ENCODE measurements at regions not wholly inside any gene's neighbourhood (a gene's known extent, or its start where the extent isn't known, plus 50 kb on each side); places are given as distances from the start of the nearest gene placed in this dataset.
"Not testable (repeated sequence)": the region's sequence is repeated elsewhere in the genome, so short reads cannot be mapped to it uniquely, and the experiment has no call there.

DNA sequence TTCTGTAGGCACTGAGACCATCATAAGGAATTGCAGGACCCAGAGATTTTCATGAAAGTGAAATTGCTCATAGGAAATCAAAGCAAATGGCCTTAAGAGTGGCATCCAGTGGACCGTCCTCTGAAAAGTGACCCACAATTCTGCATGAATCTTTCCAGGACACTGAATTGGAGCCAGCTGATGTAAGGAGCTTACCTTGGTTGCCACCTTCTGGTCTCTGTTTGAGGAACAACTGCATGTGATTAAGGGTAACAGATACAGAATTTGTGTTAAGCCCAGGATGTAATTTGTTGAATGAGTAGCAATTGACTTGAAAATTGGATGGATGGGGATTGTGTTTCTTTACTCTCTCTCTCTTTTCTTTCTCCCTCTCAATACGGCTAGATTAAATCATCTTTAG lies 49.9 kb upstream of the GAS1 start:
- DNase-seq (ENCODE audit: low read depth) = no peak

GRCh38 chr9:86997951-86998350 lies 50.6 kb upstream of the GAS1 start:
- no peak for DNase-seq (ENCODE audit: low read depth)

- no peak for DNase-seq (ENCODE audit: low read depth)
Observed at GRCh38 chr9:87002517-87002916, 55.2 kb upstream of the GAS1 start.

- DNase-seq (ENCODE audit: low read depth) = no peak
Observed at GRCh38 chr9:87004016-87004415, 56.7 kb upstream of the GAS1 start.

DNA sequence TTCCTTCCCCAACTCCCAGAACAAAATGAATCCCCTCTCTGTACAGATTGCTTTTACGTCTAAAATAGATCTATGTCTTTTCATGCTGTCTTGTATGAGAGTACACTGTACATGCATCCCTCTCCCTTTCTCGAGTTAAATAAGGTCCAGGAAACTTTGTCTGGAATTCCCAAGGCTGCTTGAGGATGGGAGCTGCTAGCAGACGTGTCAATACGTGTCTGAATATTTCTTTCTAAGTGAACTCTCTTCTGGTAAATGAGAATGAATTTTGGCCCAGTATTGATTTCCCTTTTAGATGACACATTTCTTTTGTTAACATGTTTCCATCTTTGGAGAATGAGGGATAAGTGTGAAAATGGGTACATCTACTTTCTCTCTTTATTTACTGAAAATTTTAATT lies 59.6 kb upstream of the GAS1 start:
- no peak for DNase-seq (ENCODE audit: low read depth)

- DNase-seq (ENCODE audit: low read depth) = no peak
Observed at GRCh38 chr9:87007711-87008366, 60.5 kb upstream of the GAS1 start.

- no peak for DNase-seq (ENCODE audit: low read depth)
Observed at GRCh38 chr9:87008667-87009066, 61.4 kb upstream of the GAS1 start.

DNA sequence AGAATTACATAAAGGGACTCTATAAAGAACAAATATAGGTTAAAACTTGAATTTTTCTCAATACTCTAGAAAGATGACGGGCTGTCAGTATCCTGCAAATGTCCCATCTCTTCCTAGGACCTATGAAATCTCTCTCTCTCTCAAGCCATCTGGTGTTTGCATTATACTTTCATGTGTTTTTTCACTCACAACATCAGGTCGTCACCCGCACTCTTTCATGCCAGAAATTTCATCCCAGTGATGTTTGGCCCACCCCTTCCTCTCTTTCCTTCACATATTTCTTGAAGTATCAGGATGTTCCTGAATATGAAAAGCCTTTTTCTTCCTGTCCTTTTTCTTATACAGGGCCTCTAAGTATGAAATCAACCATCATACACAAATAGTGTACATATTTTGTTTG lies 63.3 kb upstream of the GAS1 start:
- DNase-seq (ENCODE audit: low read depth) = no peak

DNA sequence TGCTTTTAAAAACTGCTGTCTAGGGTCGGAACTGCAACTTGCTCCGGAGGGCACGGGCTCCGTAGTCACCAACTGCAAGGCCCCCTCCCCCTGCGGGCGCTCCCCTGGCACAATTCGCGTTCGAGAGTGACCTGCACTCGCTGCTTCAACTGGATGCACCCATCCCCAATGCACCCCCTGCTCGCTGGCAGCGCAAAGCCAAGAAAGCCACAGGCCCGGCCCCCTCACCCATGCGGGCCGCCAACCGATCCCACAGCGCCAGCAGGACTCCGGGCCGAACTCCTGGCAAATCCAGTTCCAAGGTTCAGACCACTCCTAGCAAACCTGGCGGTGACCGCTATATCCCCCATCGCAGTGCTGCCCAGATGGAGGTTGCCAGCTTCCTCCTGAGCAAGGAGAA lies 64.2 kb upstream of the GAS1 start:
- no peak for DNase-seq (ENCODE audit: low read depth)

DNA sequence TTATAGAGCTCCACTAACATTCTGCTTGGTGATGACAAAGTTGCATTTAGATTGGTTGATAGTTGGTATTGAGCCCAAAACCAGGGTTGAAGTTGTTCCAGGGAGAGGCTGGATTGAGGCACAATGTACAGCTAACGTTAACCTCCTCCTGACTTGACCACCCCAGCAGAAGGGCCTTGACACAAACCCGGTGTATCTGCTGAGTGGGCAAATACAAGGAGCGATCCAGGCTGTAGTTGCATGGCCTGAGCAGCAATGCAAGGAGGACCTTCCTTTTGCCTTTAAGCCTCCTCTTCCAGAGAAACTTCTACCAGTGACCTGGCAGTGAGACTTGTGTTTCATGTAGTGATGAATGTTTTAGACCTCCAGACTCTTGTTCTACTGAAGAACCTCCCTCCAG lies 66.2 kb upstream of the GAS1 start:
- DNase-seq (ENCODE audit: low read depth) = no peak

DNA sequence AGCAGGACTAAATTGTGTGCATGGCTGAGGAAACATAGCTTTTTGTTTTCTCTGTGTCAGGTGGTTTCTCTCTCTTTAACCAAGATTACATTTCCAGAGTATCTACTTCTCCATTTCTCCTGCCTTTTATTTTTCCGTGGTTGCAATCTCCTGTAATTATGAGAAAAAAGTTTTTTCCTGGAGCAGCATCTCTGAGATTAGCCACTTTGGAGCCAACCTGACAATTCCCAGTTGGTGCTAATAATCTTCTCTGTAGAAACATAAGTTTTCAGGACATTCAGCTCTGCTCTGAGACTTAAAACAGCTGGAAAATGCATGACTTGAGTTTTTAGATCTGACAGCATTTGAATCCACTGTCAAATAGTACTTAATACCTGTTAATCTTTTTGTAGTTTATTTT lies 67.1 kb upstream of the GAS1 start:
- DNase-seq (ENCODE audit: low read depth) = no peak

DNA sequence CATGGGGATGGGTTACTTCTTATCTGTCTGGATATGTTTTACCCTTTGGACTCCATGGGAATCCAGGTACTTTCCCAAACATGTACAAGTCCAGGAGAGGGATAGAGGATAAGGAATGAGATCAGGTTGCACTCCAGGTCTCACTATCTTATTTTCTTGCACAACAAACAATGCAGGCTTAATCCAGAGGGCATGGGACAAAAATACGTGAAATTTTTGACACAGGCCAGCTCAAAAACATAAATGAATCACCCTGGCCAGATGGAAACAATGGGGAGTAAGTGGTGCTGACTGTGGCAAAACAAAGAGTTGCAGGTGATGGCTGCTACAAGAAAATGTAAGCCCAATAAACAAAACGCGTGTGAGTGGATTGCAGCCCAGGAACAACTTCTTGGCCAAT lies 69.4 kb upstream of the GAS1 start:
- DNase-seq (ENCODE audit: low read depth) = no peak

DNA sequence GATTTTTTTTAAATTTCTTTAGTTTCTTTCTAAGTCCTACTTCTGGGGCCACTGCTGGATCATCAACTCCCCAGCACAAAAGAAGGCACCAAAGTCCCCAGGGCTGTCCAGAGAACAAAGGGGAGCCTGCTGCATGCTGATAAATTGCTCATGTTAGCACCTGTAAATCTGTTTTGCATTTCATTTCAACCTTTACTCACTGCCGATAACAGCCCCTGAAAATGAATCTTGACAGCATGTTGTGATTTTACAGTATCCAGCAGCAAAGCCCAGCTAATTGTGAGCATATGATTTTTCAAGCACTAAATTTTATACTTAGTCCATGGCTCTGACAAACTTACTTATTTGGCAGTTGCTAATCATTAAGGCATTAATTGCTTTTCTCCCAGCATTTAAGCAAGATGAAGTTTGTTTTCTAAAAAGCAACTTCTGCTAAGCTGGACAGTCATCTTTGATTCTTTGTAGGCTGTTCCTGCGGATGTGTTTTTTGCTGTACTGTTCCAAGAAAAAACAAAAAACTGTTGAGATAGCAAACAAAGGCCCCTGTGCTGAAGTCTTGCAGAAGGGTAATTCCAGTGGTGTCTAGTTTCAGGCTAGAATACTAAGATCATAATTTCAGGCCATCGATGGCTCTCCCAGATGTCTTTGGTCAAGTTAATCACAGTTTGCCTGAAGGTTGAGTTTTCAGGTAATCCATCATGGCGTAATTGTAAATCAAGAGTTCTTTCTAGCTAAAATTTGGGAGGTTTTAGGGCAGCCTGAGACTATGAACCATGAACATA lies 73.1 kb upstream of the GAS1 start:
- no peak for DNase-seq (ENCODE audit: low read depth)

GRCh38 chr9:87022178-87022577 lies 74.9 kb upstream of the GAS1 start:
- no peak for DNase-seq (ENCODE audit: low read depth)

GRCh38 chr9:87026204-87026603 lies 78.9 kb upstream of the GAS1 start:
- no peak for DNase-seq (ENCODE audit: low read depth)

- not testable (repeated sequence) for DNase-seq (ENCODE audit: low read depth)
Observed at GRCh38 chr9:87028836-87029235, 81.5 kb upstream of the GAS1 start.

DNA sequence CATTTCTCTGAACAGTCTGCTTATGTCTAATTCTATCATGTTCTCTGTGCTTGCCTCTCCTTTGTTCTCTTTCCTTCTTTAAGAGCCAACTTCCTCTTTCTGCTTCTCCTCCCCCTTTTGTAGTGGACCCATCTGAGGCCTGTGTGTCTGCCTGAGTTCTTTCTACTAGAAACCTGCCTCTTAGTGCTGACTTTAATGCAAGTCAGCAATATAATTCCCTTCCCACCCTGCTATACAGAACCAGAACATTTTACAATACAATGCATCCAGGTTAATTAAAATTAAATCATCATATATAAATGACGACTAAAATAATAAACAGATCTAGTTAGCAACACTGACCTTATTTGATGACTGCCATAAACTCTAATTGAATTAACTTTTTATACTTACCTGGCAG lies 82.6 kb upstream of the GAS1 start:
- DNase-seq (ENCODE audit: low read depth) = no peak

GRCh38 chr9:87034841-87035240 lies 87.5 kb upstream of the GAS1 start:
- DNase-seq (ENCODE audit: low read depth) = no peak

GRCh38 chr9:87035879-87036278 lies 88.6 kb upstream of the GAS1 start:
- no peak for DNase-seq (ENCODE audit: low read depth)

GRCh38 chr9:87036506-87036905 lies 89.2 kb upstream of the GAS1 start:
- DNase-seq (ENCODE audit: low read depth) = no peak

DNA sequence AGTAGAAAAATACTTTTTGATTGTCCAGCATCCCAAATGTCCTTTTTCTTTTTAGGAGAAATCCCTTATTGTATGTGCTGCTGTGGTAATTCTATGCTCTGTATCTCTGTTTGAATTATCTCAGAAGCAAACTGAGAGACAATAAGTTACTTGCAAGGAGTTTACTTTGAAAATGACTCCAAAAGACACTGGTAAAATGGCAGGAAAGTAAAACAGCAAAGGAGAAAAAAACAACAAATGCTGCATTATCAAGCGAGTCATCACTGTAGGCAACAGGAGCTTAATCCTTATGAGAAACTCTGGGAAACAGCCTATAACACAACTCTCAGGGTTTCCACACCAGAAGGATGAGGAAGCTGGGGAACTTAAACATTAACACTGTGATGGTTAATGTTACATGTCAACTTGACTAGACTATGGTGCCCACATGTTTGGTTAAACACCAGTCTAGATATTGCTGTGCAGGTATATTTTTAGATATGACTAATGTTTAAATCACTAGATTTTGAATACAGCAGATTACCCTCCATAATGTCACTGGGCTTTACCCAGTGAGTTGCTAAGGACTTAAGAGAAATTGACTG lies 92.6 kb upstream of the GAS1 start:
- peak; percentile 81 for DNase-seq (ENCODE audit: low read depth)

DNA sequence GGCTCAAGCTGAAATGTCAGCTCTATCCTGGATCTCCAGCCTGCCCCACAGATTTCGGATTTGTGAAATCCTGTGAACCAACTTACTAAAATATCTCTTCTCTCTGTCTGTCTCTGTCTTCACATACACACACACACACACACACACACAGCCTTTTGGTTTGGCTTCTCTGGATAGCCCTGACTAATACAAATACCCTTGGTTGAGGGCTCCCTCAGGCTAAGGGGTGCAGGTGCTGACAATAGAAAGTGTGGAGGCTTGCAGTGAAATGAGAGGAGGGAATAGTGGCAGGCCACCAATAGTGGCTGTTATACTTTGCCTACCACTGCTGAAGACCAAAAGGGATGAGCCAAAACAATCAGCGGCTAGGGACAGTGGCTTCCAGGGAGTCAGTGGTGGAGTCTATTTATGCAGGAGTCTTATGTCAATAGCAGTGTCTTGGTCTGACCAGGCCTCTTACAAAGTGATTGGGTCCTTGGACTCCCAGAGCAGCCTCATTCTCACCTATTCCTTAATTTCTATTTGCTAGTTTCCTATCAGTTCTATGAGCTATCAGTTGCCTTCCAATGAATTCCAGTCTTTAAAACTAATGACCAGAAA lies 93.2 kb upstream of the GAS1 start:
- DNase-seq (ENCODE audit: low read depth) = no peak

GRCh38 chr9:87041553-87042235 lies 94.4 kb upstream of the GAS1 start:
- not testable (repeated sequence) for DNase-seq (ENCODE audit: low read depth)

Measured in iris pigment epithelial cell (primary cell).